Chondrocyte (in vitro differentiated cells): ENCODE measurements at regions not wholly inside any gene's neighbourhood (a gene's known extent, or its start where the extent isn't known, plus 50 kb on each side); places are given as distances from the start of the nearest gene placed in this dataset.
"Not testable (repeated sequence)": the region's sequence is repeated elsewhere in the genome, so short reads cannot be mapped to it uniquely, and the experiment has no call there.

ENCODE experiments used
- DNase-seq: peaks from one replicate; pipeline ENCODE4 v3.0.0; 2021; ENCODE audit warnings: mixed read lengths, low spot score
- H3K27ac Mint-ChIP-seq: one replicate; pipeline ENCODE4 v1.8.0; 2021; ENCODE audit warnings: mild to moderate bottlenecking, moderate library complexity, mixed read lengths; ENCODE audit not compliant: unreplicated experiment
- H3K27me3 Mint-ChIP-seq: 2 replicates; pipeline ENCODE4 v1.8.0; 2021; ENCODE audit warnings: low read depth, mixed read lengths
- H3K36me3 Mint-ChIP-seq: 2 replicates; pipeline ENCODE4 v1.8.0; 2021; ENCODE audit warnings: low read depth, mixed read lengths
- H3K4me1 Mint-ChIP-seq: 2 replicates; pipeline ENCODE4 v1.8.0; 2021; ENCODE audit warnings: low read depth, mild to moderate bottlenecking, mixed read lengths
- H3K4me3 Mint-ChIP-seq: one replicate; pipeline ENCODE4 v1.8.0; 2021; ENCODE audit warnings: mild to moderate bottlenecking, moderate library complexity, mixed read lengths; ENCODE audit not compliant: unreplicated experiment
- H3K9me3 Mint-ChIP-seq: 2 replicates; pipeline ENCODE4 v1.8.0; 2021; ENCODE audit warnings: low read depth, mixed read lengths
- CTCF ChIP-seq: fragments of 200-600 bp; sonication (generic); IDR thresholded peaks from 2 replicates; pipeline ENCODE4 v1.5.0; 2021; ENCODE audit warnings: antibody characterized with exemption, mild to moderate bottlenecking, moderate library complexity

- Mint-ChIP-seq H3K4me3 (no peak overlapping the region), H3K27ac (no peak overlapping the region), H3K4me1 (no peaks in the 10 kb centered on the region), H3K9me3 (no peaks in the 10 kb centered on the region), H3K36me3 (no peaks in the 10 kb centered on the region), H3K27me3 (peaks cover 10% of the 10 kb centered on the region)
- no peak for DNase-seq
- no peak for TF ChIP-seq CTCF
Measured at GRCh38 chr6:76574746-76575145, 502.3 kb upstream of the IMPG1 start.

GRCh38 chr6:76565932-76566331, 493.5 kb upstream of the IMPG1 start:
- Mint-ChIP-seq H3K27me3 (no peaks in the 10 kb centered on the region), H3K9me3 (peaks cover 8% of the 10 kb centered on the region), H3K4me3 (no peak overlapping the region), H3K4me1 (no peaks in the 10 kb centered on the region), H3K36me3 (no peaks in the 10 kb centered on the region), H3K27ac (no peak overlapping the region)
- DNase-seq = no peak
- TF ChIP-seq CTCF = no peak

GRCh38 chr6:76562371-76562770, 489.9 kb upstream of the IMPG1 start:
- DNase-seq, H3K36me3 Mint-ChIP-seq, H3K27me3 Mint-ChIP-seq, H3K4me3 Mint-ChIP-seq, H3K9me3 Mint-ChIP-seq, H3K27ac Mint-ChIP-seq, H3K4me1 Mint-ChIP-seq: not testable (repeated sequence)

GRCh38 chr6:76560851-76561755, 488.6 kb upstream of the IMPG1 start:
- not testable (repeated sequence) for DNase-seq, H3K27me3 Mint-ChIP-seq, H3K4me1 Mint-ChIP-seq, H3K36me3 Mint-ChIP-seq, H3K4me3 Mint-ChIP-seq, H3K27ac Mint-ChIP-seq, H3K9me3 Mint-ChIP-seq

- no peak for TF ChIP-seq CTCF
- H3K27ac Mint-ChIP-seq = no peak overlapping the region
- H3K4me3 Mint-ChIP-seq = no peak overlapping the region
- no peaks in the 10 kb centered on the region for H3K4me1 Mint-ChIP-seq
- no peaks in the 10 kb centered on the region for H3K9me3 Mint-ChIP-seq
- DNase-seq = no peak
- H3K27me3 Mint-ChIP-seq = peaks cover 7% of the 10 kb centered on the region
- no peaks in the 10 kb centered on the region for H3K36me3 Mint-ChIP-seq
Measured at GRCh38 chr6:76553256-76553655, 480.8 kb upstream of the IMPG1 start.

- Mint-ChIP-seq H3K4me3 (no peak overlapping the region), H3K9me3 (no peaks in the 10 kb centered on the region), H3K27me3 (peaks cover 3% of the 10 kb centered on the region), H3K36me3 (no peaks in the 10 kb centered on the region), H3K4me1 (no peaks in the 10 kb centered on the region), H3K27ac (no peak overlapping the region)
- DNase-seq = no peak
- TF ChIP-seq CTCF = no peak
Measured at GRCh38 chr6:76552268-76552667, 479.8 kb upstream of the IMPG1 start.
